NCI-H82 (cell line): ENCODE measurements at regions not wholly inside any gene's neighbourhood (a gene's known extent, or its start where the extent isn't known, plus 50 kb on each side); places are given as distances from the start of the nearest gene placed in this dataset.

ENCODE experiments used
- DNase-seq: peaks from one replicate; lab custom pipeline; 2025; lab: John Stamatoyannopoulos, UW

- DNase-seq = no peak
Observed at GRCh38 chr9:87247097-87247496, 250.6 kb upstream of the DAPK1 start.

GRCh38 chr9:87249029-87249428, 248.6 kb upstream of the DAPK1 start:
- DNase-seq = no peak

GRCh38 chr9:87250205-87250604, 247.5 kb upstream of the DAPK1 start:
- DNase-seq = no peak

- DNase-seq = no peak
Observed at GRCh38 chr9:87255431-87256155, 242.1 kb upstream of the DAPK1 start.

- no peak for DNase-seq
Observed at GRCh38 chr9:87256973-87257372, 240.7 kb upstream of the DAPK1 start.

GRCh38 chr9:87259543-87260518, 237.8 kb upstream of the DAPK1 start:
- DNase-seq = no peak

GRCh38 chr9:87263291-87263690, 234.4 kb upstream of the DAPK1 start:
- peak; percentile 18 for DNase-seq

- DNase-seq = no peak
Observed at GRCh38 chr9:87266697-87267096, 231.0 kb upstream of the DAPK1 start.

- DNase-seq = peak; percentile 2
Observed at GRCh38 chr9:87267251-87268070, 230.2 kb upstream of the DAPK1 start.

- DNase-seq = no peak
Observed at GRCh38 chr9:87269296-87270176, 228.1 kb upstream of the DAPK1 start.

GRCh38 chr9:87270221-87270847, 227.3 kb upstream of the DAPK1 start:
- peak; percentile 1 for DNase-seq

GRCh38 chr9:87270848-87271234, 226.8 kb upstream of the DAPK1 start:
- no peak for DNase-seq

- no peak for DNase-seq
Observed at GRCh38 chr9:87271696-87272477, 225.8 kb upstream of the DAPK1 start.

GRCh38 chr9:87275047-87275725, 222.5 kb upstream of the DAPK1 start:
- no peak for DNase-seq

GRCh38 chr9:87276327-87276841, 221.3 kb upstream of the DAPK1 start:
- DNase-seq = no peak

GRCh38 chr9:87276851-87277261, 220.8 kb upstream of the DAPK1 start:
- DNase-seq = no peak

GRCh38 chr9:87277346-87277745, 220.3 kb upstream of the DAPK1 start:
- no peak for DNase-seq

- no peak for DNase-seq
Observed at GRCh38 chr9:87278971-87279733, 218.5 kb upstream of the DAPK1 start.
